Neural cell (in vitro differentiated cells): ENCODE measurements at regions not wholly inside any gene's neighbourhood (a gene's known extent, or its start where the extent isn't known, plus 50 kb on each side); places are given as distances from the start of the nearest gene placed in this dataset.

Source experiments
- H2AFZ ChIP-seq: fragments of 200-600, 300-800 bp; sonication (generic), shearing (Covaris generic); 2 replicates; pipeline ENCODE4 v1.6.0; 2014; ENCODE audit warnings: low read depth, mild to moderate bottlenecking, antibody characterized with exemption, low read length, moderate library complexity
- H3F3A ChIP-seq: fragments of 200-600 bp; shearing (Covaris generic); 2 replicates; pipeline ENCODE4 v1.6.1; 2016; ENCODE audit warnings: mild to moderate bottlenecking, moderate library complexity, mixed read lengths, antibody characterized with exemption, low read length; ENCODE audit not compliant: insufficient read depth, poor library complexity, severe bottlenecking
- H3K27ac ChIP-seq: fragments of 200-600, 300-800 bp; sonication (generic), shearing (Covaris generic); 2 replicates; pipeline ENCODE4 v1.5.1; 2014; ENCODE audit warnings: mild to moderate bottlenecking, low read length, moderate library complexity
- H3K27me3 ChIP-seq: fragments of 300-800, 200-600 bp; sonication (generic), shearing (Covaris generic); 2 replicates; pipeline ENCODE4 v1.6.0; 2014; ENCODE audit warnings: mild to moderate bottlenecking, low read depth, low read length, moderate library complexity; ENCODE audit not compliant: insufficient read depth
- H3K36me3 ChIP-seq: fragments of 300-800, 200-600 bp; sonication (generic), shearing (Covaris generic); 2 replicates; pipeline ENCODE4 v1.5.1; 2014; ENCODE audit warnings: mild to moderate bottlenecking, antibody characterized with exemption, low read length, moderate library complexity; ENCODE audit not compliant: insufficient read depth
- H3K4me2 ChIP-seq: fragments of 300-800, 200-600 bp; sonication (generic), shearing (Covaris generic); 2 replicates; pipeline ENCODE4 v1.6.0; 2014; ENCODE audit warnings: mild to moderate bottlenecking, low read length
- H3K4me3 ChIP-seq: fragments of 300-800, 200-600 bp; sonication (generic), shearing (Covaris generic); 2 replicates; pipeline ENCODE4 v1.5.1; 2014; ENCODE audit warnings: mild to moderate bottlenecking, low read length, moderate library complexity
- H3K79me2 ChIP-seq: fragments of 200-600 bp; shearing (Covaris generic); replicated peaks from 2 replicates; pipeline ENCODE4 v1.6.0; 2014; ENCODE audit warnings: mild to moderate bottlenecking, low read length, moderate library complexity; ENCODE audit not compliant: insufficient read depth
- H3K9ac ChIP-seq: fragments of 300-800, 200-600 bp; sonication (generic), shearing (Covaris generic); 2 replicates; pipeline ENCODE4 v1.6.1; 2016; ENCODE audit warnings: mild to moderate bottlenecking, low read length, mixed read lengths
- H3K9me2 ChIP-seq: fragments of 200-600 bp; shearing (Covaris generic); 2 replicates; pipeline ENCODE4 v1.6.1; 2016; ENCODE audit warnings: mild to moderate bottlenecking, low read length, mixed read lengths; ENCODE audit not compliant: insufficient read depth
- H3K9me3 ChIP-seq: fragments of 200-600, 300-800 bp; sonication (generic), shearing (Covaris generic); 2 replicates; pipeline ENCODE4 v1.6.1; 2016; ENCODE audit warnings: mild to moderate bottlenecking, mixed run types, low read length, moderate library complexity, mixed read lengths
- H4K20me1 ChIP-seq: fragments of 200-600 bp; shearing (Covaris generic); 2 replicates; pipeline ENCODE4 v1.6.1; 2016; ENCODE audit warnings: mild to moderate bottlenecking, mixed run types; ENCODE audit not compliant: insufficient read depth
- EP300 ChIP-seq: fragments of 450-650 bp; conservative IDR thresholded peaks from 2 replicates; pipeline ENCODE4 v1.6.1; 2014; ENCODE audit warnings: antibody characterized with exemption, mild to moderate bottlenecking, moderate library complexity; ENCODE audit not compliant: poor library complexity, severe bottlenecking
- EZH2 ChIP-seq: fragments of 200-600, 300-800 bp; shearing (Covaris generic), sonication (generic); IDR thresholded peaks from 2 replicates; pipeline ENCODE4 v1.6.1; 2014; ENCODE audit warnings: antibody characterized with exemption, low read length, borderline replicate concordance, mild to moderate bottlenecking; ENCODE audit not compliant: insufficient read depth, poor library complexity, severe bottlenecking
- MXI1 ChIP-seq: fragments of 450-650 bp; conservative IDR thresholded peaks from 2 replicates; pipeline ENCODE4 v1.6.1; 2014; ENCODE audit warnings: antibody characterized with exemption, mild to moderate bottlenecking; ENCODE audit not compliant: poor library complexity, severe bottlenecking
- POLR2AphosphoS5 ChIP-seq: IDR thresholded peaks from 2 replicates; pipeline ENCODE4 v1.6.1; 2012
- RAD21 ChIP-seq: fragments of 450-650 bp; conservative IDR thresholded peaks from 2 replicates; pipeline ENCODE4 v1.6.1; 2014; ENCODE audit warnings: antibody characterized with exemption, mild to moderate bottlenecking, moderate library complexity
- SMC3 ChIP-seq: fragments of 450-650 bp; conservative IDR thresholded peaks from 2 replicates; pipeline ENCODE4 v1.6.1; 2014; ENCODE audit warnings: antibody characterized with exemption, mild to moderate bottlenecking, moderate library complexity; ENCODE audit not compliant: poor library complexity
- TAF1 ChIP-seq: IDR thresholded peaks from 2 replicates; pipeline ENCODE4 v1.6.1; 2012; ENCODE audit warnings: low read depth
- TF ChIP-seq, protein P1 (sequence below): fragments of 450-650 bp; IDR thresholded peaks from 2 replicates; pipeline ENCODE4 v1.5.1; 2014; ENCODE audit warnings: antibody characterized with exemption, mild to moderate bottlenecking, moderate library complexity; ENCODE audit not compliant: poor library complexity, severe bottlenecking
- TF ChIP-seq, protein P2 (sequence below): IDR thresholded peaks from 2 replicates; pipeline ENCODE4 v1.6.1; 2012; ENCODE audit warnings: borderline replicate concordance

DNA sequence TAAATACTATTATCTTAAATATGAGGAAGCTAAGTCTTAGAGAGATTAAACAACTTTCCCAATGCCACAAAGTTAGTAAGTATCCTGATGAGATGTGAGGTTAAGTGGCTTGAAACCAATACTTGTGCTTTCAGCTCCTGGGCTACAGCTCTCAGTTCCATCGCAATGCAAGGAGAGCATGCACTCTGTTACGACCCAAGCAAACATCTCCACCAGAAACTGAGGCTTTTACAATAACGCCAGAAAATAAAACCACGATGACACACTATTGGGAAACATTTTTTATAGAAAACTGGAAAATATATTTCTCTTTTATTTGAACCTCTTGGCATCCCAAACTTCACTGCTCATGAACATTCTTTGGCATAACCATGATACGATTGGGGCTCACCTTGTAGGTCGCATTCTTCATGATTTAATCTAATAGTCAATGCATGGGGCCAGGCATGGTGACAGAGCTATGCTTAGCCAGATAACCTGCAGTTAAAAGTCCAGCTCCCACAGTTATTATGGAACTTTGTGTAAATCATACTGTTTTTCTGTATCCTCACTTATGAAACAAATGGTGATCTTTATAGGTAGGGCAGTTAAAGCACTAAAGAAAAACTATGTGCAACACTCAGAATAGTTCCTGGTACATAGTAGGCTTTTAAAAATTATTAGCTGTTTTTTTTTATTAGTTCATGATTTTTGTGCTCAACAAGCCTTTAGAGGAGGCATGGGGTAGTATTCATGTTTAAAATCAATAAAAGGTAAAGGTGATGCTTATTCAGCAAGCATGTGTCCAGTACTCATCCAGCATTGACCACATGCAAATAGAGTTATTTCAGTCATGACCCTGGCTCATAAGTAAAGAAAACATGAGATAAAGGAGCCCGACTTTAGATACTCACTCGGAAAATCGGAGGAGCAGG lies 238.3 kb upstream of the TRIB2 start:
- Histone ChIP-seq H3K9ac (no peak overlapping the region), H3K9me2 (no peaks in the 10 kb centered on the region), H2AFZ (no peak overlapping the region), H3K36me3 (no peaks in the 10 kb centered on the region), H3K4me3 (no peak overlapping the region), H3K9me3 (no peaks in the 10 kb centered on the region), H3K4me2 (no peak overlapping the region), H4K20me1 (no peaks in the 10 kb centered on the region), H3K79me2 (no peaks in the 10 kb centered on the region), H3K27me3 (no peaks in the 10 kb centered on the region), H3K27ac (no peak overlapping the region), H3F3A (no peaks in the 10 kb centered on the region)
- TF ChIP-seq TAF1 (no peak), EZH2 (no peak), SMC3 (no peak), POLR2AphosphoS5 (no peak), MXI1 (no peak), EP300 (no peak), RAD21 (no peak)
- TF ChIP-seq, protein P1, sequence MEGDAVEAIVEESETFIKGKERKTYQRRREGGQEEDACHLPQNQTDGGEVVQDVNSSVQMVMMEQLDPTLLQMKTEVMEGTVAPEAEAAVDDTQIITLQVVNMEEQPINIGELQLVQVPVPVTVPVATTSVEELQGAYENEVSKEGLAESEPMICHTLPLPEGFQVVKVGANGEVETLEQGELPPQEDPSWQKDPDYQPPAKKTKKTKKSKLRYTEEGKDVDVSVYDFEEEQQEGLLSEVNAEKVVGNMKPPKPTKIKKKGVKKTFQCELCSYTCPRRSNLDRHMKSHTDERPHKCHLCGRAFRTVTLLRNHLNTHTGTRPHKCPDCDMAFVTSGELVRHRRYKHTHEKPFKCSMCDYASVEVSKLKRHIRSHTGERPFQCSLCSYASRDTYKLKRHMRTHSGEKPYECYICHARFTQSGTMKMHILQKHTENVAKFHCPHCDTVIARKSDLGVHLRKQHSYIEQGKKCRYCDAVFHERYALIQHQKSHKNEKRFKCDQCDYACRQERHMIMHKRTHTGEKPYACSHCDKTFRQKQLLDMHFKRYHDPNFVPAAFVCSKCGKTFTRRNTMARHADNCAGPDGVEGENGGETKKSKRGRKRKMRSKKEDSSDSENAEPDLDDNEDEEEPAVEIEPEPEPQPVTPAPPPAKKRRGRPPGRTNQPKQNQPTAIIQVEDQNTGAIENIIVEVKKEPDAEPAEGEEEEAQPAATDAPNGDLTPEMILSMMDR, result no peak
- TF ChIP-seq, protein P2, sequence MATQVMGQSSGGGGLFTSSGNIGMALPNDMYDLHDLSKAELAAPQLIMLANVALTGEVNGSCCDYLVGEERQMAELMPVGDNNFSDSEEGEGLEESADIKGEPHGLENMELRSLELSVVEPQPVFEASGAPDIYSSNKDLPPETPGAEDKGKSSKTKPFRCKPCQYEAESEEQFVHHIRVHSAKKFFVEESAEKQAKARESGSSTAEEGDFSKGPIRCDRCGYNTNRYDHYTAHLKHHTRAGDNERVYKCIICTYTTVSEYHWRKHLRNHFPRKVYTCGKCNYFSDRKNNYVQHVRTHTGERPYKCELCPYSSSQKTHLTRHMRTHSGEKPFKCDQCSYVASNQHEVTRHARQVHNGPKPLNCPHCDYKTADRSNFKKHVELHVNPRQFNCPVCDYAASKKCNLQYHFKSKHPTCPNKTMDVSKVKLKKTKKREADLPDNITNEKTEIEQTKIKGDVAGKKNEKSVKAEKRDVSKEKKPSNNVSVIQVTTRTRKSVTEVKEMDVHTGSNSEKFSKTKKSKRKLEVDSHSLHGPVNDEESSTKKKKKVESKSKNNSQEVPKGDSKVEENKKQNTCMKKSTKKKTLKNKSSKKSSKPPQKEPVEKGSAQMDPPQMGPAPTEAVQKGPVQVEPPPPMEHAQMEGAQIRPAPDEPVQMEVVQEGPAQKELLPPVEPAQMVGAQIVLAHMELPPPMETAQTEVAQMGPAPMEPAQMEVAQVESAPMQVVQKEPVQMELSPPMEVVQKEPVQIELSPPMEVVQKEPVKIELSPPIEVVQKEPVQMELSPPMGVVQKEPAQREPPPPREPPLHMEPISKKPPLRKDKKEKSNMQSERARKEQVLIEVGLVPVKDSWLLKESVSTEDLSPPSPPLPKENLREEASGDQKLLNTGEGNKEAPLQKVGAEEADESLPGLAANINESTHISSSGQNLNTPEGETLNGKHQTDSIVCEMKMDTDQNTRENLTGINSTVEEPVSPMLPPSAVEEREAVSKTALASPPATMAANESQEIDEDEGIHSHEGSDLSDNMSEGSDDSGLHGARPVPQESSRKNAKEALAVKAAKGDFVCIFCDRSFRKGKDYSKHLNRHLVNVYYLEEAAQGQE, result no peak

DNA sequence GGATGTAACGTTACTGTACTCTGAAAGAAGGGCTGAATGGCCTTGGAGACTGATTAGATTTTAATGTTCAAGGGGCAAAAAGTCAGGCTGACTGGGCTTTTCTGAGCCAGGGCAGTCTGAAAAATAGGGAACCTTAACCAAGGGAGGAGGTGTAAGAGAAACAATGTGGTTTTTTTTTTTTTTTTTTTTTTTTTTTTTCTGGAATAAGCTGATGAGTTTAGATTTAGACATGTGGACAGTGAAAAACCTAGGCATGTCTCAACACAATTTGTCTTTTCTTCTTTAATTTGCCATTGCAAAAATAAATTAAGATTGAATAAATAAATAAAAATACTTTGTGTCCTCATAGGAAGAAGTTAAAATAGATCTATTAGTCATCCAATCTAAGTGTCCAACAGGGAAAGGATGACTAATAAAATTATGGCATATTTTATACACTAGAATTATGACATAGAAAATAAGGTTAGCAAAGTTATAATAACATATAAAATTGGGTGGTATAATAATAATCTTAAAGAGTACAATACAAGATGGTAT lies 237.6 kb upstream of the TRIB2 start:
- Histone ChIP-seq H3K9ac (no peak overlapping the region), H3K9me3 (no peaks in the 10 kb centered on the region), H3K27ac (no peak overlapping the region), H3F3A (no peaks in the 10 kb centered on the region), H3K27me3 (no peaks in the 10 kb centered on the region), H2AFZ (no peak overlapping the region), H4K20me1 (no peaks in the 10 kb centered on the region), H3K9me2 (no peaks in the 10 kb centered on the region), H3K4me3 (no peak overlapping the region), H3K79me2 (no peaks in the 10 kb centered on the region), H3K36me3 (no peaks in the 10 kb centered on the region), H3K4me2 (no peak overlapping the region)
- no peak for TF ChIP-seq MXI1
- TF ChIP-seq, protein P2, result no peak
- TF ChIP-seq, protein P1, result no peak
- no peak for TF ChIP-seq RAD21
- no peak for TF ChIP-seq EZH2
- TF ChIP-seq EP300, result no peak
- TF ChIP-seq POLR2AphosphoS5, result no peak
- TF ChIP-seq SMC3, result no peak
- no peak for TF ChIP-seq TAF1
